ENCODE measurements at regions not wholly inside any gene's neighbourhood (a gene's known extent, or its start where the extent isn't known, plus 50 kb on each side); places are given as distances from the start of the nearest gene placed in this dataset.

DNA sequence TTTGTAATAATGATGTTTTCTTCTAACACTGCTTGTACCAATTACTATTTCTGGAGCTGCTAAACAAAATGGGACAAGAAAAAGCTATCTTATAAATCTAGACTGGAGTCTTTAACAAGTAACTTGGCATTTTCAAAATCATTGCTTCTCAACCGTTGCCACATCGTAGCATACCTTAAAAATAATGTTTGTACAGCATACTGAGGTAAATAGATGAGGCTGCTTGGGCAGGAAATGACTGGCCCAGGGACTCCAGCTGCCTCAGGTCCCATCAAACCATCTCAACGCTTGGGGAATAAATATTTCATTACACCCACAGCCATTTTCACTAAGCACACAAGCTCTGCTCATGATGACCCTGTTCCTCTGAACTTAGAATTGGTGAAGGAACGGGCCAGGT is 115.1 kb downstream of the SPANXA1 start:
- TF ChIP-seq, protein P1, sequence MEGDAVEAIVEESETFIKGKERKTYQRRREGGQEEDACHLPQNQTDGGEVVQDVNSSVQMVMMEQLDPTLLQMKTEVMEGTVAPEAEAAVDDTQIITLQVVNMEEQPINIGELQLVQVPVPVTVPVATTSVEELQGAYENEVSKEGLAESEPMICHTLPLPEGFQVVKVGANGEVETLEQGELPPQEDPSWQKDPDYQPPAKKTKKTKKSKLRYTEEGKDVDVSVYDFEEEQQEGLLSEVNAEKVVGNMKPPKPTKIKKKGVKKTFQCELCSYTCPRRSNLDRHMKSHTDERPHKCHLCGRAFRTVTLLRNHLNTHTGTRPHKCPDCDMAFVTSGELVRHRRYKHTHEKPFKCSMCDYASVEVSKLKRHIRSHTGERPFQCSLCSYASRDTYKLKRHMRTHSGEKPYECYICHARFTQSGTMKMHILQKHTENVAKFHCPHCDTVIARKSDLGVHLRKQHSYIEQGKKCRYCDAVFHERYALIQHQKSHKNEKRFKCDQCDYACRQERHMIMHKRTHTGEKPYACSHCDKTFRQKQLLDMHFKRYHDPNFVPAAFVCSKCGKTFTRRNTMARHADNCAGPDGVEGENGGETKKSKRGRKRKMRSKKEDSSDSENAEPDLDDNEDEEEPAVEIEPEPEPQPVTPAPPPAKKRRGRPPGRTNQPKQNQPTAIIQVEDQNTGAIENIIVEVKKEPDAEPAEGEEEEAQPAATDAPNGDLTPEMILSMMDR (IDR thresholded peaks at IDR 0.05): no peak
- TF ChIP-seq POLR2A (IDR thresholded peaks at IDR 0.05) (no peak), EP300 (IDR thresholded peaks at IDR 0.05) (no peak), POLR2AphosphoS5 (IDR thresholded peaks at IDR 0.05) (no peak)
